Activated naive CD4-positive, alpha-beta T cell treated with anti-CD3 and anti-CD28 coated beads for 36 hours (primary cell): ENCODE measurements at regions not wholly inside any gene's neighbourhood (a gene's known extent, or its start where the extent isn't known, plus 50 kb on each side); places are given as distances from the start of the nearest gene placed in this dataset.

ENCODE experiments used
- CTCF ChIA-PET: fragments of 350-600 bp; sonication (Branson Sonifier 250); formaldehyde crosslinking; loops from one replicate; lab custom pipeline; 2021; ENCODE audit warnings: antibody characterized with exemption; lab: Charles Lee
- DNase-seq: peaks from one replicate; pipeline ENCODE4 v3.0.0-alpha.2; 2020
- H3K27ac Mint-ChIP-seq: one replicate; pipeline ENCODE4 v1.8.0; 2021; ENCODE audit warnings: mild to moderate bottlenecking, mixed read lengths
- H3K27me3 Mint-ChIP-seq: one replicate; pipeline ENCODE4 v1.8.0; 2021; ENCODE audit warnings: low read depth, mixed read lengths
- H3K36me3 Mint-ChIP-seq: one replicate; pipeline ENCODE4 v1.8.0; 2021; ENCODE audit warnings: low read depth, mixed read lengths
- H3K4me1 Mint-ChIP-seq: one replicate; pipeline ENCODE4 v1.8.0; 2021; ENCODE audit warnings: low read depth, mixed read lengths
- H3K4me3 Mint-ChIP-seq: one replicate; pipeline ENCODE4 v1.8.0; 2021; ENCODE audit warnings: mild to moderate bottlenecking, moderate library complexity, mixed read lengths
- H3K9me3 Mint-ChIP-seq: one replicate; pipeline ENCODE4 v1.8.0; 2021; ENCODE audit warnings: mixed read lengths
- intact Hi-C: fragments of 100-400 bp; cut with micrococcal nuclease; formaldehyde crosslinking; loops from one replicate; pipeline ENCODE4 v1.15.1; 2023

DNA sequence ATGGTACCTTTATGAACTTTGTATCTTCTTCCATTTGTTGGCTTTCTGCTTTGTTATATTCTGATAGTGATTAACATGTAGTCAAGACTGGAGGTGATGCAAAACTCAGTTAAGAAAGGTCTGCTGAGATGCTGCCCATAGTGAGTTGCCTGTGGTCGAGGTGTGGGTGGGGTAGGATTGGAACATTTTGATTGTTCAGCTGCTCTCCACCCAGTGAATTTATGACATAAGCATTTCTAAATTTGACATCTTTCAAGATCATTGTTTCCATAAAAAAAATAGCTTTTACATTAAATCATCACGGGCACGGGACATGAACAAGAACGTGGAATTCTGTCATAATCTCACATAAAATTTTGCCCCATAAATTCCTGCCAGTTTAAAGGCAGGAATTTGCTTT lies 146.6 kb upstream of the POU3F2 start:
- no peak for DNase-seq
- CTCF ChIA-PET: no interaction called here
- H3K27ac Mint-ChIP-seq: no peak overlapping the region

DNA sequence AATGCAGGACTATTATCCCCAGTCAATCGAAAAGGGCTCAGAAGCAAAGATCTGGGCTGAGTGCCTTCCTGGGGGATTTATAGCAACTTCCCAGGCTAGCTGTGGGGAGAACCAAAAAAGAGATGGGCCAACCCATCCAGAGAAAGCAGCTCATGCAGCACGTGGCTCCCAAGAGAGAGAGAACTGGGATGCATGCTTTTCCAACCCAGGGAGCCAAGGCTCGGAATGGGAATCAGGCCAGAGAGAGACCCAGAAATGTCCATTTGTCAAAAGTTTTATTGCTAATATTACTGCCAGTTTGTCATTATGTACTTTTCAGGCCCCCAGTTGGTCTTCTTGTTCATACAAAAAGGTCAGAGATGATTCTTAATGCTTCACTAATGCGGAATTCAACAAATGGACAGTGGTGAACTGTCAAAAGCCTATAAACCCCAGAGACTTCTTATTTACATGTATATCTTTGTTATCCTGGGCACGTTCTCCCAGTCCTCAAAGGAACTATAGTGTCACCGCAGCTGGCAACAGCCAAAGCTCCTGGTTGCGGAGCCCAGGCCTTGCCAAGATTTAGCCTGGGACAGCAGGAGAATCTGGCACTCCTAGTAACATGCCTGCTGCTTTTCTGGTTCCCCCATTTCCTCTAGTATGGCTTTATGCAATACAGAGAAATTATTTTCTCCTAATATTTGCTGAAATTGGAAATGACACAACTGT lies 139.1 kb upstream of the POU3F2 start:
- Mint-ChIP-seq H3K27ac (no peak overlapping the region), H3K9me3 (no peaks in the 10 kb centered on the region), H3K4me1 (no peaks in the 10 kb centered on the region), H3K36me3 (no peaks in the 10 kb centered on the region), H3K27me3 (peaks cover 2% of the 10 kb centered on the region), H3K4me3 (no peak overlapping the region)
- intact Hi-C loops: no loop called here
- CTCF ChIA-PET: no interaction called here
- no peak for DNase-seq

More for the DNA sequence above, 146.6 kb upstream of the POU3F2 start:
- Mint-ChIP-seq H3K9me3 (no peaks in the 10 kb centered on the region), H3K4me3 (no peak overlapping the region), H3K27me3 (peaks cover 2% of the 10 kb centered on the region), H3K36me3 (no peaks in the 10 kb centered on the region), H3K4me1 (no peaks in the 10 kb centered on the region)
- intact Hi-C loops: no loop called here

DNA sequence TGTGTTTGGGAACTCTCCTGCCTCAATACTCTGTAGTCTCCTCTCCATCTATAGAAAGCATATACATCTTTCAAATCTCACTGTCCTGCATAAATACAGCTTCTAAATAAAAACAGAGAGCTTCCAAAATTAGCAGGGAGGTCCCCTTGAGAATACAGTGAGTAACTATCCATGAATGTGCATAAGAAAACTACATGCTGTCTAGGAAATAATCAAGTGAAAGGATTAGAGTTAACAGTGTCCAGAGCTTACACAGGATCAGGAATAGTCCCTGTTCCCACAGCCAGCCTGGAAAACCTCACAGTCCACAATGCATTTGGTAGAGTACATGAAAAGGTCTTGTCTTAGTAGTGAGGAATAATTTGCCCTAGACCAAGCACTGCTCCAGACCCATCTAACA lies 123.0 kb upstream of the POU3F2 start:
- no peaks in the 10 kb centered on the region for H3K4me1 Mint-ChIP-seq
- H3K27me3 Mint-ChIP-seq: peaks cover 6% of the 10 kb centered on the region
- no peak overlapping the region for H3K27ac Mint-ChIP-seq
- CTCF ChIA-PET: no interaction called here
- no peaks in the 10 kb centered on the region for H3K9me3 Mint-ChIP-seq
- no peak for DNase-seq
- no peak overlapping the region for H3K4me3 Mint-ChIP-seq
- intact Hi-C loops: no loop called here
- no peaks in the 10 kb centered on the region for H3K36me3 Mint-ChIP-seq

DNA sequence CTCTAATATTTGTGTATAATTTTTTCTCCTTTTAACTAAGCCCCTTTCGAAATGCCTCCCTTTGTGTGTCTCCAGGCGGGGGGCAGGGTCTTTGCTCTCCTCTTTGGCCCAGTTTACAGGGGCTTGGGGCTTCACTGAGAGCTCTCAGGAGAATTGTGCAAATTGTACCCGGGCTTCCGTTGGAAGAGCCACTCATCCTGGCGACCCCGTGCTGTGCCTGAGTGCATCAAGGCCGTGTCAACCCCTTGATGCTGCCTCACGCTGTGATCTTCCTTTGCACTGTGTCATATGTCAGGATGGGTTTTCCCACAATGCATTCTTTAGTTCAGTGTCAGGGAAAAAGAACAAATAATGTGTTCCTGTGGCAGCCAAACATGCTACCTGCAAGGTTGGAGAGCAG lies 118.0 kb upstream of the POU3F2 start:
- no peak for DNase-seq
- Mint-ChIP-seq H3K4me3 (no peak overlapping the region), H3K27ac (no peak overlapping the region), H3K27me3 (peaks cover 26% of the 10 kb centered on the region), H3K9me3 (no peaks in the 10 kb centered on the region), H3K36me3 (no peaks in the 10 kb centered on the region), H3K4me1 (no peaks in the 10 kb centered on the region)
- intact Hi-C loops: no loop called here
- CTCF ChIA-PET: no interaction called here

DNA sequence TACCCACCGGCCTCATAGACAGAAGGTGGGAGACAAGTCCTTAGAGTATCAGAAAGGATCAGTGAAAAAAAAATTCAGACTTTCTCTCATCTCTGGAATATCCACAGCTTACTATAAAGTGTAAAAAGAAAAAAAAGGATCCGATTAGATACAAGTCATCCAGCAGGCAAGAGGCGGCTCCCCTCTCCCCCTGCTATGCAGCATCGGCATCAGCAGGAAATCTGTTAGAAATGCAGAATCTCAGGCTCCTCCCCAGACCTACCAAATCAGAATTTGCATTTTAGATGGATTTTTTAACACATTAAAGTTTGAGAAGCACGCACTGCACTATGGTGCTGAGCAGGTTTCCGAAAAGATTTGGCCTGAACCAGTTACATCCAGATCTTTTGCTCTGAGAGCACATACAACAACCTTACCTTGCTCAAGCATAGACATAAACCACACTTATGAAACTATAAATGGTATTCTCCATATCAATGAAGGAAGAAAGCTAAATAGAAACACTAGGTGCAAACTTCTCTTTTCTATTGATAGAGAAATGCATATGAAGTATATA lies 117.0 kb upstream of the POU3F2 start:
- H3K4me3 Mint-ChIP-seq: no peak overlapping the region
- CTCF ChIA-PET: no interaction called here
- no peaks in the 10 kb centered on the region for H3K36me3 Mint-ChIP-seq
- intact Hi-C loops: no loop called here
- DNase-seq: no peak
- peaks cover 26% of the 10 kb centered on the region for H3K27me3 Mint-ChIP-seq
- no peaks in the 10 kb centered on the region for H3K9me3 Mint-ChIP-seq
- no peak overlapping the region for H3K27ac Mint-ChIP-seq
- no peaks in the 10 kb centered on the region for H3K4me1 Mint-ChIP-seq

DNA sequence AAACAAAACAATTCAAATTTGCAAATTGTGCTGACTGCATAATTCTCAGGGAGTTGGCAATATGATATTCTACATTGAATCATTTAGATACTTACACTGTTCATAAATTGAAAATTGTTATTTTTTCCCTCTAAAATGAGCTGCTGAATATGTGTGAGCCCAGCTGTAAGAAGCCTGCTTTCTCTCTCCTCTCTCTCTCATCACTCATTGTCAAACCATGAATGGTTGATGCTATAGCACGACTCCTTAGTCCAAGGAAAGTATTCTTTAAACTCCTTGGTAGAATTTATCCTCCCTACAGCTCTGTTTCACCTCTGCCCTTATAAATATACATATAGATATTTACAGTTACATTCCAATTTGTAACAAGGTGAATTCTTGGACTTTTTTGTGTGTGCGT lies 116.4 kb upstream of the POU3F2 start:
- H3K4me3 Mint-ChIP-seq: no peak overlapping the region
- no peak overlapping the region for H3K27ac Mint-ChIP-seq
- H3K4me1 Mint-ChIP-seq: no peaks in the 10 kb centered on the region
- peaks cover 26% of the 10 kb centered on the region for H3K27me3 Mint-ChIP-seq
- intact Hi-C loops: no loop called here
- no peaks in the 10 kb centered on the region for H3K36me3 Mint-ChIP-seq
- no peak for DNase-seq
- no peaks in the 10 kb centered on the region for H3K9me3 Mint-ChIP-seq
- CTCF ChIA-PET: no interaction called here

DNA sequence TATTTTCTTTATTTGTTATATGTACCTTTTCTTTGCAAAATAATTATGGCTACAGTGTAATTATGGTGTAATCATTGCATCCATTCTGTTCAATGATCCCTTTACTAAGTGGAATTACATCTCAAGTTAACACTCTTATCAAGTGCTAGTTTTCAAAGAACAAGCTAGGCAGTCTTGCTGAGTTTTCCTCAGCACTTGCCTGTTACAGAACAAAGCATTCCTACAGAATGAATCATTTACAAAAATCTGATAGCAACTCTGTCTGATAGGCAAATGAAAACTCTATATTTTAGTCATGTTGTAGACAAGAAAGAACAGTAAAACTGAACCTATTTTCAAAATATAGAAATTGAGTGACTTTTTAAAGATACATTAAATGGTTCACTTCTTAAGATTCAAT lies 109.8 kb upstream of the POU3F2 start:
- CTCF ChIA-PET: no interaction called here
- H3K27ac Mint-ChIP-seq: no peak overlapping the region
- intact Hi-C loops: no loop called here
- peaks cover 3% of the 10 kb centered on the region for H3K27me3 Mint-ChIP-seq
- no peak overlapping the region for H3K4me3 Mint-ChIP-seq
- H3K4me1 Mint-ChIP-seq: no peaks in the 10 kb centered on the region
- no peak for DNase-seq
- H3K36me3 Mint-ChIP-seq: no peaks in the 10 kb centered on the region
- H3K9me3 Mint-ChIP-seq: no peaks in the 10 kb centered on the region

DNA sequence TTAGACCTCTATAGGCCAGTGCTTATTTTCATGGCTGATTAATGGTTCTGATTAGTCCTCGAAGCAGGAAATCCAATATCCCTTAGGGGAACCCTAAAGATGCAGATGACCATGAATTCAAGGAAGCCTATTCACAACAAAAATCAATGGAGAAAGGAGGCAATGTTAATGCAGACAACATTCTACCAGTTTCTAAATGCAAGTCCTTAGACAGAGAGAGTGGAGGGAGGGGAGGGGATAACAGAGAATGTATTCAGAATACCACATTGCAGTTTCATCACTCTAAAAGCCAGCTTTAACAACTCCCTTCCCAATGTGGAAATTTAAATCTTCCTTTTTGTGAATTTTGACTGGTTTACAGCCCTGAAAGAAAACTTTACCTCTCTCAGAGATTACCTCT lies 87.1 kb upstream of the POU3F2 start:
- Mint-ChIP-seq H3K4me3 (no peak overlapping the region), H3K27ac (no peak overlapping the region), H3K4me1 (no peaks in the 10 kb centered on the region), H3K27me3 (peaks cover 11% of the 10 kb centered on the region), H3K36me3 (no peaks in the 10 kb centered on the region), H3K9me3 (peaks cover 2% of the 10 kb centered on the region)
- no peak for DNase-seq
- intact Hi-C loops: no loop called here
- CTCF ChIA-PET: interaction anchor here (0.6 kb wide), 1 partner anchor 17 kb away, joined by 6 read pairs; no protein-coding TSS in a partner anchor

DNA sequence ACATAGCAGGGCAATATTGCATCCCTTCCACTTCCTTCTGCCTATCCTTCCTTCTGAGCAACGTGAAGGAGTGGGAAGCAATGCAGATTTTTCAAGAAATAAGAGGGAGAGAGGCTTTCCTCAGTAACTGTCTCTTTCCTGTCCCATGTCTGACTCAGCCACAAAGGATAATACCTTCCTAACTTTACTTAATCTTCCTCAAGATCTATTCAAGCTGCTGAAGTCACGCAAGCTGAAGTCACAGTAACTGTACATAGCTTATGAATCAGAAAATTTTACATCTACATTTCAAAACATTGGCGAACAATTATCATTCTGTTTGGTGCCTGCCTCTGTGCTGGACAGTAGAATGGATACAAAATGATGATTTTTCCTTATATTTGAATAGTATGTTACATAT lies 86.4 kb upstream of the POU3F2 start:
- H3K27me3 Mint-ChIP-seq: peaks cover 9% of the 10 kb centered on the region
- no peak overlapping the region for H3K27ac Mint-ChIP-seq
- no peaks in the 10 kb centered on the region for H3K4me1 Mint-ChIP-seq
- DNase-seq: no peak
- no peaks in the 10 kb centered on the region for H3K36me3 Mint-ChIP-seq
- no peak overlapping the region for H3K4me3 Mint-ChIP-seq
- CTCF ChIA-PET: interaction anchor here (1.2 kb wide), 1 partner anchor 11 kb away, joined by 4 read pairs; no protein-coding TSS in a partner anchor
- intact Hi-C loops: no loop called here
- H3K9me3 Mint-ChIP-seq: peaks cover 2% of the 10 kb centered on the region

DNA sequence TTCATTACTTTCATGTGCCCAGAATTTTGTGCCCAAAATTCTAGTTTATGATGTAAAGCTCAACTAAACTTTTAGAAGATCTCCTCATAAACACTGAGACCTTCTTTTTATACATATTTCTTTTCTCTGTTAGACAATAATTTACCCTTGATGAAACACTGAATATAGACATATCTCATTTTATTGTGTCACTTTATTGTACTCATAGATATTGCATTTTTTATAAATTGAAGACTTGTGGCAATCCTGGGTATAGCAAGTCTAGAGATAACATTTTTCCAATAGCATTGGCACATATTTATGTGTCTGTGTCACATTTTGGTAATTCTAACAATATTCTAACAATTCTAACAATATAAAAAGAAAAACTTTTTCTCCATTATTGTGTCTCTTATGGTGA lies 74.9 kb upstream of the POU3F2 start:
- Mint-ChIP-seq H3K4me1 (peaks cover 3% of the 10 kb centered on the region), H3K27me3 (peaks cover 24% of the 10 kb centered on the region), H3K9me3 (no peaks in the 10 kb centered on the region), H3K4me3 (no peak overlapping the region), H3K36me3 (no peaks in the 10 kb centered on the region), H3K27ac (no peak overlapping the region)
- intact Hi-C loops: no loop called here
- CTCF ChIA-PET: interaction anchor here (0.6 to 0.9 kb wide), 2 partner anchors 11 to 24 kb away, joined by 4 read pairs; no protein-coding TSS in a partner anchor
- DNase-seq: no peak

DNA sequence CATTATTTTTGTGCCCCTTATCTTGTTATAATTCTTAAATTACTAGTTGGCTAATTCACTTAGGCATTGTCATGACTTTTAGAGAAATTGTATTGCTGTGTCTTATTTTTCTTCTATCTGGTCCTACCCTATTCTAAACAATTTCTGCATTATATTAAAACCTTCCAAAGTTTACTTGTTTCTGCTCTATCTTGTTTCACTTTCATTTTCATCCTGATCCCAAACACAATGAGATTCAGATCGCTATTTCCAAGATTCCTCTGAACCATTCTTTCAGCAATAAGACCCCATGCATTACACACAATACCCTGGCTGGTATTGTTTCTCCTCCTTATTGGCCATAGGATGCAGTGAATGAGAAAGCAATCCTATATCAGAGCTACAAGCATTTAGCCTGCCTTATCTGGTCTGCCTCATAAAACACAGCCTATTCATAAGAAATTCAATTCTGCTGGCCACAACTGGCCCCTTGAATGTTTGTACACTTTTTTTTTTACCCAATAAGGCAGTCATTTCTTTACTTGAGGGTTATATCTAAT lies 69.9 kb upstream of the POU3F2 start:
- CTCF ChIA-PET: interaction anchor here (0.6 kb wide), 2 partner anchors 17 to 77 kb away, joined by 4 to 6 read pairs; no protein-coding TSS in a partner anchor

DNA sequence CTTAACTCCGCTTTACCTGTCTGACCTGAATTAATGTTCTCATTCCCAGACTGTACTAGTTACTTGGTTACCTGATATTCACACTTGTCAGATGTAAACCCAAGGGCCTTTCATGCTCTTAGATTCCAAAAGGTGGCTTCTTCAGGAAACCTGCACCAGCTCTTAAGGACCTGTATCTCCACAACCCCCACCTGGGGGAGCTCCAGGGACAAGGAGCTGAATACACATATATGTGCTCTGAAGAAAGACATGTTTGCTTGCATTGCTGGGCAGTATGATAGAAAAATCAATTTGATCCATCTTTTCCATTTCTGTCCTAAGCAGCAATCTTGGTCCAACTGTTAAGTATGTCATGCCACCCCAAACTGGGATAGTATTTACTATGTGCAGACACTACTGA lies 64.8 kb upstream of the POU3F2 start:
- H3K4me3 Mint-ChIP-seq: no peak overlapping the region
- intact Hi-C loops: loop anchor here (1.0 to 2.0 kb wide), 2 partner anchors 76 to 349 kb away; no protein-coding TSS in a partner anchor
- H3K27me3 Mint-ChIP-seq: peaks cover 22% of the 10 kb centered on the region
- H3K27ac Mint-ChIP-seq: no peak overlapping the region
- DNase-seq: peak; percentile 32
- no peaks in the 10 kb centered on the region for H3K9me3 Mint-ChIP-seq
- CTCF ChIA-PET: interaction anchor here (0.6 to 1.1 kb wide), 3 partner anchors 70 to 413 kb away, joined by 3 read pairs; no protein-coding TSS in a partner anchor
- H3K4me1 Mint-ChIP-seq: no peaks in the 10 kb centered on the region
- no peaks in the 10 kb centered on the region for H3K36me3 Mint-ChIP-seq

More for the DNA sequence above, 69.9 kb upstream of the POU3F2 start:
- Mint-ChIP-seq H3K36me3 (no peaks in the 10 kb centered on the region), H3K9me3 (no peaks in the 10 kb centered on the region), H3K4me1 (peaks cover 4% of the 10 kb centered on the region), H3K27me3 (peaks cover 28% of the 10 kb centered on the region), H3K4me3 (no peak overlapping the region), H3K27ac (no peak overlapping the region)
- no peak for DNase-seq
- intact Hi-C loops: no loop called here

DNA sequence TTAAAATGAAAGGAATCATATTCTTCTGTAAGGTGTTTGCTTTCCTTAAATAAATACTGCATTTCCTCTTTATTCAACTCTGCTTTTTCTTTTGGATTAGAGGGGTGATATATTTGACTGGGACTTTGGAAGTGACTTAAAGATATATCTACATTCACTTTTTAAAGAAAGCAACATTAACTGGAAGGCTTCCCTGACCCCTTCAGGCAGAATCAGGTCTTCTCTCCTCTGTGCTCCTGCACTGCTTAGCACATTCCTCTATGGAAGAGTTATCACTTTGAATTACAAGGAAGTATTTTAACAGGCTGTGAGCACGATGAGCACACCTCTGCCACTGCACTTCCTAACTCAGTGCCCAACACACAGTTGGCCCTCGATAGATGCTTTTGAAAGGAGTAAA lies 59.2 kb upstream of the POU3F2 start:
- Mint-ChIP-seq H3K27me3 (peaks cover 30% of the 10 kb centered on the region), H3K4me1 (no peaks in the 10 kb centered on the region), H3K9me3 (no peaks in the 10 kb centered on the region), H3K4me3 (no peak overlapping the region), H3K27ac (no peak overlapping the region), H3K36me3 (no peaks in the 10 kb centered on the region)
- CTCF ChIA-PET: no interaction called here
- DNase-seq: no peak
- intact Hi-C loops: no loop called here
